ENCODE measurements at regions not wholly inside any gene's neighbourhood (a gene's known extent, or its start where the extent isn't known, plus 50 kb on each side); places are given as distances from the start of the nearest gene placed in this dataset.
"Not testable (repeated sequence)": the region's sequence is repeated elsewhere in the genome, so short reads cannot be mapped to it uniquely, and the experiment has no call there.

- DNase-seq (ENCODE audit: low read depth), result no peak
Observed at GRCh38 chr2:19100570-19100969, 257.9 kb downstream of the OSR1 start.

- no peak for DNase-seq (ENCODE audit: low read depth)
Observed at GRCh38 chr2:19099181-19099580, 259.2 kb downstream of the OSR1 start.

GRCh38 chr2:19098467-19099160 is 259.8 kb downstream of the OSR1 start:
- DNase-seq (ENCODE audit: low read depth), result no peak

- not testable (repeated sequence) for DNase-seq (ENCODE audit: low read depth)
Observed at GRCh38 chr2:19089476-19089875, 268.9 kb downstream of the OSR1 start.

- DNase-seq (ENCODE audit: low read depth), result no peak
Observed at GRCh38 chr2:19086231-19086651, 272.2 kb downstream of the OSR1 start.

- no peak for DNase-seq (ENCODE audit: low read depth)
Observed at GRCh38 chr2:19078709-19079108, 279.7 kb downstream of the OSR1 start.

- DNase-seq (ENCODE audit: low read depth), result peak; percentile 83
Observed at GRCh38 chr2:19073522-19073921, 284.9 kb downstream of the OSR1 start.

GRCh38 chr2:19072161-19072560 is 286.3 kb downstream of the OSR1 start:
- no peak for DNase-seq (ENCODE audit: low read depth)

- DNase-seq (ENCODE audit: low read depth), result no peak
Observed at GRCh38 chr2:19070886-19071285, 287.5 kb downstream of the OSR1 start.

- no peak for DNase-seq (ENCODE audit: low read depth)
Observed at GRCh38 chr2:19068206-19068605, 290.2 kb downstream of the OSR1 start.

GRCh38 chr2:19062370-19062769 is 296.1 kb downstream of the OSR1 start:
- DNase-seq (ENCODE audit: low read depth), result no peak

- peak; percentile 6 for DNase-seq (ENCODE audit: low read depth)
Observed at GRCh38 chr2:19059076-19059475, 299.3 kb downstream of the OSR1 start.

- no peak for DNase-seq (ENCODE audit: low read depth)
Observed at GRCh38 chr2:19051203-19051831, 307.1 kb downstream of the OSR1 start.

- no peak for DNase-seq (ENCODE audit: low read depth)
Observed at GRCh38 chr2:19050354-19050753, 308.1 kb downstream of the OSR1 start.

- DNase-seq (ENCODE audit: low read depth), result no peak
Observed at GRCh38 chr2:19048593-19049266, 309.7 kb downstream of the OSR1 start.

- peak; percentile 14 for DNase-seq (ENCODE audit: low read depth)
Observed at GRCh38 chr2:19046986-19047780, 311.2 kb downstream of the OSR1 start.

GRCh38 chr2:19045151-19045550 is 313.3 kb downstream of the OSR1 start:
- no peak for DNase-seq (ENCODE audit: low read depth)

GRCh38 chr2:19043893-19044292 is 314.5 kb downstream of the OSR1 start:
- DNase-seq (ENCODE audit: low read depth), result no peak

GRCh38 chr2:19041434-19042041 is 316.9 kb downstream of the OSR1 start:
- no peak for DNase-seq (ENCODE audit: low read depth)

GRCh38 chr2:19038071-19039015 is 320.1 kb downstream of the OSR1 start:
- DNase-seq (ENCODE audit: low read depth), result peak; percentile 87

GRCh38 chr2:19036091-19036490 is 322.3 kb downstream of the OSR1 start:
- no peak for DNase-seq (ENCODE audit: low read depth)

All from ELR (cell line).